ENCODE measurements at regions not wholly inside any gene's neighbourhood (a gene's known extent, or its start where the extent isn't known, plus 50 kb on each side); places are given as distances from the start of the nearest gene placed in this dataset.

DNA sequence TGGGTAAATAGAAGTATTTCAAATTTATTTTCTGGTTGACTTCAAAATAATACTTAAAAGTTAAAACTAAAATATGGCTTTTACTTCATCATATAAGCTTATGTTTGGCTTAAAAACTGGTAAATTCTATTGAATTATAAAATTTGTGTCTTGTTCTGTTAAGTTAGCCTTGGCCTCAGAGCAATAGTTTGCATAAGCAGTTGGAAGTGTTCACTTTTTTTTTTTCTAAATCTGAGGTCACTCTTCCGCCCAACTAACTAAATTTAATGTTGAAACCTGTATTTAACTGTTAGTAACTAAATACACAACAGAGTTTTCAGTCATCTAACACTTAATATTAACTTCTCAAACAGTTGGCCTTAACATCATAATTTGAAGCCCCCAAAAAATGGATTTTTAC is 871.7 kb upstream of the ADAMTS5 start:
- TF ChIP-seq, protein P1, sequence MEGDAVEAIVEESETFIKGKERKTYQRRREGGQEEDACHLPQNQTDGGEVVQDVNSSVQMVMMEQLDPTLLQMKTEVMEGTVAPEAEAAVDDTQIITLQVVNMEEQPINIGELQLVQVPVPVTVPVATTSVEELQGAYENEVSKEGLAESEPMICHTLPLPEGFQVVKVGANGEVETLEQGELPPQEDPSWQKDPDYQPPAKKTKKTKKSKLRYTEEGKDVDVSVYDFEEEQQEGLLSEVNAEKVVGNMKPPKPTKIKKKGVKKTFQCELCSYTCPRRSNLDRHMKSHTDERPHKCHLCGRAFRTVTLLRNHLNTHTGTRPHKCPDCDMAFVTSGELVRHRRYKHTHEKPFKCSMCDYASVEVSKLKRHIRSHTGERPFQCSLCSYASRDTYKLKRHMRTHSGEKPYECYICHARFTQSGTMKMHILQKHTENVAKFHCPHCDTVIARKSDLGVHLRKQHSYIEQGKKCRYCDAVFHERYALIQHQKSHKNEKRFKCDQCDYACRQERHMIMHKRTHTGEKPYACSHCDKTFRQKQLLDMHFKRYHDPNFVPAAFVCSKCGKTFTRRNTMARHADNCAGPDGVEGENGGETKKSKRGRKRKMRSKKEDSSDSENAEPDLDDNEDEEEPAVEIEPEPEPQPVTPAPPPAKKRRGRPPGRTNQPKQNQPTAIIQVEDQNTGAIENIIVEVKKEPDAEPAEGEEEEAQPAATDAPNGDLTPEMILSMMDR (optimal IDR thresholded peaks at IDR 0.05 in 1 of 3, IDR thresholded peaks at IDR 0.05 in 1 of 3, conservative IDR thresholded peaks at IDR 0.05 in 1 of 3; ENCODE audit: extremely low read depth in 1 of 3, insufficient read depth in 2 of 3, low read length in 3 of 3), result no peak
- no peak for TF ChIP-seq EZH2 (IDR thresholded peaks at IDR 0.05; ENCODE audit: low read length)
